Parathyroid adenoma (tissue), 2 donors: ENCODE measurements at regions not wholly inside any gene's neighbourhood (a gene's known extent, or its start where the extent isn't known, plus 50 kb on each side); places are given as distances from the start of the nearest gene placed in this dataset.

Source experiments
- H2AFZ ChIP-seq: fragments of 300-600 bp; sonication (generic); one replicate; pipeline ENCODE4 v1.7.0; 2017; ENCODE audit warnings: antibody characterized with exemption, mild to moderate bottlenecking
- H3K27ac ChIP-seq: fragments of 300-600 bp; sonication (generic); one replicate; pipeline ENCODE4 v1.7.0; 2017
- H3K27me3 ChIP-seq: fragments of 300-600 bp; sonication (generic); one replicate; pipeline ENCODE4 v1.7.0; 2017; ENCODE audit warnings: low read length; ENCODE audit not compliant: control insufficient read depth, insufficient read depth
- H3K36me3 ChIP-seq: fragments of 300-600 bp; sonication (generic); one replicate; pipeline ENCODE4 v1.7.0; 2017; ENCODE audit warnings: low read length; ENCODE audit not compliant: control insufficient read depth, insufficient read depth
- H3K4me1 ChIP-seq: fragments of 300-600 bp; sonication (generic); one replicate; pipeline ENCODE4 v1.7.0; 2017; ENCODE audit warnings: control low read depth
- H3K4me2 ChIP-seq: fragments of 300-600 bp; sonication (generic); one replicate; pipeline ENCODE4 v1.7.0; 2017; ENCODE audit warnings: low read length
- H3K4me3 ChIP-seq: fragments of 300-600 bp; sonication (generic); one replicate; pipeline ENCODE4 v1.7.0; 2017; ENCODE audit warnings: low read depth, low read length
- H3K79me2 ChIP-seq: fragments of 300-600 bp; sonication (generic); one replicate; pipeline ENCODE4 v1.7.0; 2017; ENCODE audit warnings: control low read depth
- H3K9ac ChIP-seq: fragments of 300-600 bp; sonication (generic); one replicate; pipeline ENCODE4 v1.7.0; 2017; ENCODE audit warnings: mild to moderate bottlenecking
- H3K9me3 ChIP-seq: fragments of 300-600 bp; sonication (generic); one replicate; pipeline ENCODE4 v1.7.0; 2017; ENCODE audit warnings: low read length; ENCODE audit not compliant: control insufficient read depth
- TF ChIP-seq, protein P1 (sequence below): fragments of 300-600 bp; sonication (generic); IDR thresholded peaks from one replicate; pipeline ENCODE4 v1.7.0; 2017; ENCODE audit warnings: antibody characterized with exemption, mild to moderate bottlenecking
- donor health status: primary hyperparathyroidism.

DNA sequence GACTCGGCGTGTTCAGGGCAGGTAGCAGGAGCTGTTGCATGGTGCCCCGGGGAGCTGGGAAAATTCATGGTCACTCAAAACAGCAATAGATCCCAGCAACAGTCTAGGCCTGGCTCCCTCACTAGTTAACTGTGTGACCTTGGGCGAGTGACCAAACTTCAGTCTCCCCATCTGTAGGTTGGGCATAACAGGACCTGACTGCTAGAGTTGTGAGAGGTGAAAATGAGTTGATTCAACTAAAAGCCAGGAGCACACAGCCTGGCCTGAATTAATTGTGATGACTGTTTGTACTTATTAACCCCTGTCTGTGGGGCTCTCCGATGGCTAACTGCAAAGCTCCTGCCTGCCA is 306.9 kb downstream of the SOX9 start:
- no peaks in the 10 kb centered on the region for H3K27me3 ChIP-seq
- H3K79me2 ChIP-seq: no peaks in the 10 kb centered on the region
- H3K4me2 ChIP-seq: no peak overlapping the region
- no peak overlapping the region for H3K27ac ChIP-seq
- H3K36me3 ChIP-seq: no peaks in the 10 kb centered on the region
- H3K4me1 ChIP-seq: no peaks in the 10 kb centered on the region
- no peaks in the 10 kb centered on the region for H3K9me3 ChIP-seq
- TF ChIP-seq, protein P1, sequence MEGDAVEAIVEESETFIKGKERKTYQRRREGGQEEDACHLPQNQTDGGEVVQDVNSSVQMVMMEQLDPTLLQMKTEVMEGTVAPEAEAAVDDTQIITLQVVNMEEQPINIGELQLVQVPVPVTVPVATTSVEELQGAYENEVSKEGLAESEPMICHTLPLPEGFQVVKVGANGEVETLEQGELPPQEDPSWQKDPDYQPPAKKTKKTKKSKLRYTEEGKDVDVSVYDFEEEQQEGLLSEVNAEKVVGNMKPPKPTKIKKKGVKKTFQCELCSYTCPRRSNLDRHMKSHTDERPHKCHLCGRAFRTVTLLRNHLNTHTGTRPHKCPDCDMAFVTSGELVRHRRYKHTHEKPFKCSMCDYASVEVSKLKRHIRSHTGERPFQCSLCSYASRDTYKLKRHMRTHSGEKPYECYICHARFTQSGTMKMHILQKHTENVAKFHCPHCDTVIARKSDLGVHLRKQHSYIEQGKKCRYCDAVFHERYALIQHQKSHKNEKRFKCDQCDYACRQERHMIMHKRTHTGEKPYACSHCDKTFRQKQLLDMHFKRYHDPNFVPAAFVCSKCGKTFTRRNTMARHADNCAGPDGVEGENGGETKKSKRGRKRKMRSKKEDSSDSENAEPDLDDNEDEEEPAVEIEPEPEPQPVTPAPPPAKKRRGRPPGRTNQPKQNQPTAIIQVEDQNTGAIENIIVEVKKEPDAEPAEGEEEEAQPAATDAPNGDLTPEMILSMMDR: no peak
- no peak overlapping the region for H3K4me3 ChIP-seq
- no peak overlapping the region for H3K9ac ChIP-seq
- no peak overlapping the region for H2AFZ ChIP-seq

DNA sequence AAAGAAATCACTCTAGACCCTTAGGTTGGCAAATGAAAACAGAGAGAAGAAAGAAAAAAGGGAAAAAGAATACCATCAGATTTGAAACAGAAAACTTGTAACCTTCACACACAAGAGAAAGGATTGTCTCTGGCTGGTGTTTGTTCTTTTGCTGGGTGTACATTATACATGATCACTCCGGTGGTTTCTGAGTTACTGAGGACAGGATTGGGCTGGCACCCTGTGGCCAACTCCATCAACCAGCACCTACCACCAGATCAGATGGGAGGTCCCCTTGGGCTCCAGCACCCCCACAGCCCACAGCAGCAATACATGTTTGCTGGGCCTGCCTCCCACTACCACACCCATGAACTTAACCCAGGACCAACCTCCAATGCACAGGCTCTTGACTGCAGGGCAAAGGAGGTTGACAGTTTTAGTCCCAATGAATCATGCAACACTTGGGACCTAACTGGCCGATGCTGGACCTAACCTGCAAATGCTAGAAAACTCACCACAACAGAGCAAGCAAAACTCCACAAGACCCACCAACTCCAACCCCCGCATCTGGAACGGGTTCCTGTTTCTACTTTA is 308.3 kb downstream of the SOX9 start:
- no peaks in the 10 kb centered on the region for H3K79me2 ChIP-seq
- no peak overlapping the region for H3K4me3 ChIP-seq
- H3K36me3 ChIP-seq: no peaks in the 10 kb centered on the region
- H3K9me3 ChIP-seq: no peaks in the 10 kb centered on the region
- H3K4me2 ChIP-seq: no peak overlapping the region
- TF ChIP-seq, protein P1: no peak
- H3K27ac ChIP-seq: no peak overlapping the region
- H3K27me3 ChIP-seq: no peaks in the 10 kb centered on the region
- H3K4me1 ChIP-seq: no peaks in the 10 kb centered on the region
- H3K9ac ChIP-seq: no peak overlapping the region
- no peak overlapping the region for H2AFZ ChIP-seq

DNA sequence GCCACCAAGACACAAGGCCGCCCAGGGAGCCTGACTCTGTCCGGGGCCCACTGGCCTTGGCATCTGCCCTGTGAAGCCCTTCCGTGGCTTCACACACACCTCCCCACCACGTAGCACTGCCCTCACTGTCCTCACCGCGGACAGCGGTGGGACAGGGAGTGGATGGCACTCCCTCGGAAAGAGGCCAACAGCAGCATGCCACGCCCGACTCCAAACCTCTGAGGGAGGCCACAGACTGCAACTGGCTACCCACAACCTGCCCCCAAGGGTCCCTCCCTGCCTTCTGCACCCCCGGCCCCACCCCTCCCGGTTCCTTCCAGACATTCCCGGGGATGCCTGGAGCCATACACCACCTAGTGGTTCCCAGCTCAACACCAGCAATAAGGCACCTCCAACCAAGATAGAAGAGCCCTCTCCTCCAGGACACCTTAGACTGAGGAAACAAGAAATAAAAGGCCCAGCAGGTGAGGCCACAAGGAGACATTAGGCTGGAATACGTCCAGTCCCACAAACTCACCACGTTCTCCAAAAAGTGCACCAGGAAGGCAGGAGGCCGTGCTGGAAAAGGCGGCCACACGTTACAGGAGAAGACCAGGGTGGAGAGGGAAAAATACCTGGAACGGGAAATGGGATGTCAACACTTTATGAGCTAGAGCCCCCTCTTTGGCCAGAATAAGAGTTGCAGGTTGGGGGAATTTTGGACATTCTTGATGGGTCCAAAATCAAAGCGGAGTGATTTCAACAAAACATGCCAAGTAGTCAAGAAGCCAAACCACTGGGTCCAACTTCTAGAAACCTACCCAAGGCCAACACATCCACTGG is 310.0 kb downstream of the SOX9 start:
- TF ChIP-seq, protein P1: no peak
- Histone ChIP-seq H3K27ac (no peak overlapping the region), H3K36me3 (no peaks in the 10 kb centered on the region), H3K4me3 (no peak overlapping the region), H3K4me2 (no peak overlapping the region), H3K4me1 (no peaks in the 10 kb centered on the region), H3K27me3 (no peaks in the 10 kb centered on the region), H3K79me2 (no peaks in the 10 kb centered on the region), H3K9me3 (no peaks in the 10 kb centered on the region), H2AFZ (no peak overlapping the region), H3K9ac (no peak overlapping the region)

- H3K27ac ChIP-seq: no peak overlapping the region
- no peak overlapping the region for H3K9ac ChIP-seq
- H3K4me2 ChIP-seq: no peak overlapping the region
- TF ChIP-seq, protein P1: no peak
- H3K79me2 ChIP-seq: no peaks in the 10 kb centered on the region
- no peaks in the 10 kb centered on the region for H3K4me1 ChIP-seq
- H3K36me3 ChIP-seq: no peaks in the 10 kb centered on the region
- no peak overlapping the region for H2AFZ ChIP-seq
- H3K9me3 ChIP-seq: no peaks in the 10 kb centered on the region
- H3K27me3 ChIP-seq: no peaks in the 10 kb centered on the region
- no peak overlapping the region for H3K4me3 ChIP-seq
These were observed 311.4 kb downstream of the SOX9 start for GRCh38 chr17:72432143-72432621.
